Neural progenitor cell (in vitro differentiated cells): ENCODE measurements at regions not wholly inside any gene's neighbourhood (a gene's known extent, or its start where the extent isn't known, plus 50 kb on each side); places are given as distances from the start of the nearest gene placed in this dataset.

ENCODE experiments used
- DNase-seq: peaks from one replicate; pipeline ENCODE4 v3.0.0-alpha.2; 2016; ENCODE audit warnings: low spot score
- H2AFZ ChIP-seq: fragments of 200-600 bp; sonication (generic); replicated peaks from 2 replicates; pipeline ENCODE4 v1.6.1; 2016; ENCODE audit warnings: antibody characterized with exemption
- H3F3A ChIP-seq: fragments of 200-600 bp; sonication (generic); 2 replicates; pipeline ENCODE4 v1.6.1; 2016; ENCODE audit warnings: antibody characterized with exemption, low read depth
- H3K27ac ChIP-seq: fragments of 200-600 bp; sonication (generic); 2 replicates; pipeline ENCODE4 v1.5.1; 2016; ENCODE audit warnings: mild to moderate bottlenecking
- H3K27me3 ChIP-seq: fragments of 200-600 bp; sonication (generic); 2 replicates; pipeline ENCODE4 v1.6.1; 2016; ENCODE audit warnings: mild to moderate bottlenecking, moderate library complexity
- H3K36me3 ChIP-seq: fragments of 200-600 bp; sonication (generic); 2 replicates; pipeline ENCODE4 v1.5.1; 2016
- H3K4me1 ChIP-seq: fragments of 200-600 bp; sonication (generic); 2 replicates; pipeline ENCODE4 v1.6.1; 2016; ENCODE audit warnings: mixed run types
- H3K4me2 ChIP-seq: fragments of 200-600 bp; sonication (generic); 2 replicates; pipeline ENCODE4 v1.6.1; 2016
- H3K4me3 ChIP-seq: fragments of 200-600 bp; sonication (generic); 2 replicates; pipeline ENCODE4 v1.5.1; 2016
- H3K79me2 ChIP-seq: fragments of 200-600 bp; sonication (generic); 2 replicates; pipeline ENCODE4 v1.6.1; 2016; ENCODE audit warnings: low read depth
- H3K9ac ChIP-seq: fragments of 200-600 bp; sonication (generic); 2 replicates; pipeline ENCODE4 v1.6.1; 2016
- H3K9me3 ChIP-seq: fragments of 200-600 bp; sonication (generic); 2 replicates; pipeline ENCODE4 v1.5.1; 2016; ENCODE audit warnings: low read depth
- H4K20me1 ChIP-seq: fragments of 200-600 bp; sonication (generic); 2 replicates; pipeline ENCODE4 v1.6.1; 2016; ENCODE audit warnings: low read depth
- H3K27ac Mint-ChIP-seq: 3 replicates; pipeline ENCODE4 v1.8.0; 2021; ENCODE audit warnings: mixed read lengths
- H3K27me3 Mint-ChIP-seq: 2 replicates; pipeline ENCODE4 v1.8.0; 2022; ENCODE audit warnings: low read depth, mild to moderate bottlenecking, inconsistent platforms, moderate library complexity, mixed read lengths; ENCODE audit not compliant: insufficient read depth
- H3K36me3 Mint-ChIP-seq: 3 replicates; pipeline ENCODE4 v1.8.0; 2021; ENCODE audit warnings: mixed read lengths
- H3K4me1 Mint-ChIP-seq: 3 replicates; pipeline ENCODE4 v1.8.0; 2021; ENCODE audit warnings: mixed read lengths
- H3K4me3 Mint-ChIP-seq: 3 replicates; pipeline ENCODE4 v1.8.0; 2021; ENCODE audit warnings: mild to moderate bottlenecking, moderate library complexity, mixed read lengths
- H3K9me3 Mint-ChIP-seq: 3 replicates; pipeline ENCODE4 v1.8.0; 2020; ENCODE audit warnings: mixed read lengths
- EZH2 ChIP-seq: fragments of 200-600 bp; sonication (generic); IDR thresholded peaks from 2 replicates; pipeline ENCODE4 v1.6.1; 2017; ENCODE audit warnings: antibody characterized with exemption, mild to moderate bottlenecking, moderate library complexity
- EZH2phosphoT487 ChIP-seq: fragments of 200-600 bp; sonication (generic); IDR thresholded peaks from 2 replicates; pipeline ENCODE4 v1.6.1; 2017; ENCODE audit warnings: antibody characterized with exemption
- TF ChIP-seq, protein P1 (sequence below): fragments of 200-600 bp; sonication (generic); IDR thresholded peaks from 2 replicates; pipeline ENCODE4 v1.5.1; 2017; ENCODE audit warnings: antibody characterized with exemption, mild to moderate bottlenecking

DNA sequence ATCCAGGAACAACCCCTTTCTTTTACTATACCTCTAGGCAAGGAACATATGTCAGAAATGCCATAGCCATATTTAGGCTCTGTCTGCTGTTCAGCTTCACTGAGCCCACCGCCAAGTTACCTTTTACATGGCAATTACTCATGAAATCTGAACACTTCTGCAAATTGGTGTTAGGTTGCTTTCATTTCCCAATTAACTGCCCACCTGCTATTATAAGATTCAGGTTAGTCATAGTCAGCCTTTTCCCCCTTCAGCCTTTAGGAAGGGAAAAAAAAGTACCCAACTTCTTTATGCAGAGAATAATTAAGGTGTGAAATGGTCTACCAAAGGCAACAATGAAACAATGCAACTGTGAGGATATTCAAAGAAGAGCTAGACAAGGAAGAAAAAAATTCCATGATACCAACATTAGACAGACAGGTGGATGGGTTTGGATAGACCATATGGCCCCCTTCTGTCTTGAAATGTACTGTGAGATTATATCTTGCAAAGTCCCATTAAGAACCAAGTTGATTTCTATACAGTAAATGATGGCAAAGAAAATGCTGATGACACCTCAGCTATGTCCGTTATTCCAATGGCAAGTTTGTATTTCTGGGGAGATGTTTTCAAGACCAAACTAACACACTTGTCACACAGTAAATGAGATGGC is 442.1 kb upstream of the NRP1 start:
- no peak overlapping the region for H3K4me3 Mint-ChIP-seq
- no peak for TF ChIP-seq EZH2
- TF ChIP-seq, protein P1, sequence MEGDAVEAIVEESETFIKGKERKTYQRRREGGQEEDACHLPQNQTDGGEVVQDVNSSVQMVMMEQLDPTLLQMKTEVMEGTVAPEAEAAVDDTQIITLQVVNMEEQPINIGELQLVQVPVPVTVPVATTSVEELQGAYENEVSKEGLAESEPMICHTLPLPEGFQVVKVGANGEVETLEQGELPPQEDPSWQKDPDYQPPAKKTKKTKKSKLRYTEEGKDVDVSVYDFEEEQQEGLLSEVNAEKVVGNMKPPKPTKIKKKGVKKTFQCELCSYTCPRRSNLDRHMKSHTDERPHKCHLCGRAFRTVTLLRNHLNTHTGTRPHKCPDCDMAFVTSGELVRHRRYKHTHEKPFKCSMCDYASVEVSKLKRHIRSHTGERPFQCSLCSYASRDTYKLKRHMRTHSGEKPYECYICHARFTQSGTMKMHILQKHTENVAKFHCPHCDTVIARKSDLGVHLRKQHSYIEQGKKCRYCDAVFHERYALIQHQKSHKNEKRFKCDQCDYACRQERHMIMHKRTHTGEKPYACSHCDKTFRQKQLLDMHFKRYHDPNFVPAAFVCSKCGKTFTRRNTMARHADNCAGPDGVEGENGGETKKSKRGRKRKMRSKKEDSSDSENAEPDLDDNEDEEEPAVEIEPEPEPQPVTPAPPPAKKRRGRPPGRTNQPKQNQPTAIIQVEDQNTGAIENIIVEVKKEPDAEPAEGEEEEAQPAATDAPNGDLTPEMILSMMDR: no peak
- no peak for TF ChIP-seq EZH2phosphoT487
- H3K9me3 Mint-ChIP-seq: no peaks in the 10 kb centered on the region
- no peaks in the 10 kb centered on the region for H3K9me3 ChIP-seq
- no peak overlapping the region for H3K27ac ChIP-seq
- no peak overlapping the region for H3K27ac Mint-ChIP-seq
- peaks cover 26% of the 10 kb centered on the region for H3K4me1 ChIP-seq
- H3K4me3 ChIP-seq: no peak overlapping the region
- no peak for DNase-seq
- H3K36me3 ChIP-seq: no peaks in the 10 kb centered on the region
- no peak overlapping the region for H3K9ac ChIP-seq
- peaks cover 37% of the 10 kb centered on the region for H3K4me1 Mint-ChIP-seq
- no peak overlapping the region for H2AFZ ChIP-seq
- H3K36me3 Mint-ChIP-seq: no peaks in the 10 kb centered on the region
- no peaks in the 10 kb centered on the region for H3K79me2 ChIP-seq
- H3F3A ChIP-seq: peaks cover 18% of the 10 kb centered on the region
- H4K20me1 ChIP-seq: no peaks in the 10 kb centered on the region
- peaks cover 7% of the 10 kb centered on the region for H3K27me3 ChIP-seq
- H3K4me2 ChIP-seq: no peak overlapping the region
- H3K27me3 Mint-ChIP-seq: peaks cover 11% of the 10 kb centered on the region

DNA sequence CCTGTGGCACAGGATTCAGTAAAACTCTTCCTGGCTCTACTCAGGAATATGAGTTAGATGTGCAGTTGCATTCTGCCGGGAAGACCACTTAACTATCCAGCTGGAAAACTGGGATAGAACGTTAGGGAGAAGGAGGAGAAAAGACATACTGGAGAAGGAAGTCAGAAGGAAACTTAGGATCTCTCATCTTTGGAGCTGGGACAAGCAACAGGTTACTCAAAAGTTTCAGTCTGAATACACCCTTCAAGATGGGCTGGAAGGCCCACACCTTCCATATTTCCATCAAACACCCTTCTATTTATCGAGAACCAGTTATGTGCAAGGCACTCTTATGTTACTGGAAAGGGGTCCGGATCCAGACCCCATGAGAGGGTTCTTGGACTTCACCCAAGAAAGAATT is 440.4 kb upstream of the NRP1 start:
- Histone ChIP-seq H2AFZ (no peak overlapping the region), H3K4me2 (no peak overlapping the region), H3F3A (peaks cover 18% of the 10 kb centered on the region), H3K79me2 (no peaks in the 10 kb centered on the region), H3K9me3 (no peaks in the 10 kb centered on the region), H3K9ac (no peak overlapping the region), H4K20me1 (no peaks in the 10 kb centered on the region), H3K27ac (no peak overlapping the region), H3K27me3 (peaks cover 7% of the 10 kb centered on the region), H3K4me3 (no peak overlapping the region), H3K4me1 (peaks cover 26% of the 10 kb centered on the region), H3K36me3 (no peaks in the 10 kb centered on the region)
- H3K36me3 Mint-ChIP-seq: no peaks in the 10 kb centered on the region
- H3K27me3 Mint-ChIP-seq: peaks cover 11% of the 10 kb centered on the region
- no peak overlapping the region for H3K27ac Mint-ChIP-seq
- DNase-seq: no peak
- H3K4me1 Mint-ChIP-seq: peaks cover 40% of the 10 kb centered on the region
- no peak for TF ChIP-seq EZH2phosphoT487
- no peak for TF ChIP-seq EZH2
- TF ChIP-seq, protein P1: no peak
- H3K9me3 Mint-ChIP-seq: no peaks in the 10 kb centered on the region
- H3K4me3 Mint-ChIP-seq: no peak overlapping the region

DNA sequence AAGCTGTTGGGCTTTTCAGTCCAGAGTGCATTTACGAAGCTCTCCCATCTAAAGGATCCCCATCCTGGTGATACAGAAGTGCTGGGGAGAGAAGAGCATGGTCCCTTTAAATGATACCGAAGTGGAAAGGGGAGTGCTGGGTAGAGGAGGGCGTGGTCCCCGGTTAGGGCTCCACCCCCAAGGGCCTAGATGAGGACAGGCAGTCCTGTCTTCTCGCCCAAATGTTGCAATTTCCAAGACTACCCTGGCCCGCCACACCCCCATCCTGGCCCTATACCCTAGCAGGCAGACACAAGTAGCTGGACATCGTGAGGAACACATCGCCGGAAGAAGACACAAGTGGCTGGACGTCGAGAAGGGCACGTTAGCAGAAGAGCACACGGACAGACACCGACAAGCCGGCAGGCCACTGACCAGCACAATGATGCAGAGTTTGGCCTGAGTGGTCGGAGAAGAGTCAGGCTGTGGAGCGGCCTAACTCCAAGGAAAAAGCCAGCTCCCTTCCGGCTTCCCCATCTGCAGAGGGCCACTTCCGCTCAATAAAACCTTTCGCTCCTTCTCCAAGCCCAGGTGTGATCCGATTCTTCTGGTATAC is 439.5 kb upstream of the NRP1 start:
- H3K9me3 ChIP-seq: no peaks in the 10 kb centered on the region
- no peak overlapping the region for H3K9ac ChIP-seq
- no peak for DNase-seq
- TF ChIP-seq EZH2 (no peak), EZH2phosphoT487 (no peak)
- TF ChIP-seq, protein P1: no peak
- no peak overlapping the region for H2AFZ ChIP-seq
- H3K4me1 ChIP-seq: peaks cover 26% of the 10 kb centered on the region
- H3K36me3 ChIP-seq: no peaks in the 10 kb centered on the region
- H3F3A ChIP-seq: peaks cover 18% of the 10 kb centered on the region
- Mint-ChIP-seq H3K9me3 (no peaks in the 10 kb centered on the region), H3K36me3 (no peaks in the 10 kb centered on the region), H3K27ac (peak overlapping the region; percentile 75), H3K4me3 (peak overlapping the region; percentile 7), H3K4me1 (peaks cover 40% of the 10 kb centered on the region), H3K27me3 (peaks cover 11% of the 10 kb centered on the region)
- H3K27me3 ChIP-seq: peaks cover 7% of the 10 kb centered on the region
- peak overlapping the region; percentile 78 for H3K4me2 ChIP-seq
- H4K20me1 ChIP-seq: no peaks in the 10 kb centered on the region
- H3K79me2 ChIP-seq: no peaks in the 10 kb centered on the region
- H3K4me3 ChIP-seq: no peak overlapping the region
- no peak overlapping the region for H3K27ac ChIP-seq
